Endothelial cell of umbilical vein (primary cell): ENCODE measurements at regions not wholly inside any gene's neighbourhood (a gene's known extent, or its start where the extent isn't known, plus 50 kb on each side); places are given as distances from the start of the nearest gene placed in this dataset.

Experiments used
- BruUV-seq: library from RNA; stranded (reverse); fragments of 400-500 nt; replicated peaks from 2 replicates; lab custom pipeline; 2021; lab: Mats Ljungman, UMichigan
- CTCF ChIA-PET: fragments of 300-600, 350-600 bp; sonication (Branson Sonifier 250); formaldehyde crosslinking; loops from one replicate; lab custom pipeline; 2021; ENCODE audit warnings: antibody characterized with exemption, inconsistent platforms; lab: Charles Lee
- POLR2A ChIA-PET: fragments of 300-600, 350-600 bp; sonication (Branson Sonifier 250); formaldehyde crosslinking; loops from one replicate; lab custom pipeline; 2021; ENCODE audit warnings: antibody characterized with exemption, inconsistent platforms; lab: Charles Lee
- DNase-seq: peaks from one replicate; pipeline ENCODE4 v3.0.0-alpha.2; 2011; ENCODE audit warnings: low read depth, low spot score
- FAIRE-seq: peaks from 2 replicates; lab custom pipeline; 2011; peaks lifted over from hg19 to GRCh38; lab: Jason Lieb, UNC
- H2AFZ ChIP-seq: 2 replicates; pipeline ENCODE4 v1.6.0; 2012; ENCODE audit warnings: low read depth, low read length, control low read depth, inconsistent platforms
- H3K27ac ChIP-seq: 2 replicates; pipeline ENCODE4 v1.5.1; 2011; ENCODE audit warnings: low read depth, mild to moderate bottlenecking, control low read depth, low read length, moderate library complexity; ENCODE audit not compliant: insufficient read depth
- H3K27me3 ChIP-seq, 2 experiments: 2 replicates each; pipeline versions ENCODE4 v1.6.0 to v1.6.1; 2011; ENCODE audit warnings: low read length in 2 of 2, mixed read lengths in 1 of 2; ENCODE audit not compliant: control insufficient read depth in 2 of 2, insufficient read depth in 2 of 2
- H3K36me3 ChIP-seq, 2 experiments: 2 replicates in 1 of 2; 3 replicates in 1 of 2; pipeline ENCODE4 v1.5.1; 2011; ENCODE audit warnings: low read length in 2 of 2, mild to moderate bottlenecking in 1 of 2, moderate library complexity in 1 of 2; ENCODE audit not compliant: control insufficient read depth in 2 of 2, insufficient read depth in 2 of 2; ENCODE audit errors: extremely low read depth in 1 of 2
- H3K4me1 ChIP-seq: 3 replicates; pipeline ENCODE4 v1.5.1; 2011; ENCODE audit warnings: mild to moderate bottlenecking, low read length; ENCODE audit not compliant: control insufficient read depth, insufficient read depth; ENCODE audit errors: extremely low read depth
- H3K4me2 ChIP-seq: 2 replicates; pipeline ENCODE4 v1.6.1; 2011; ENCODE audit warnings: low read length, control low read depth, mixed read lengths; ENCODE audit not compliant: insufficient read depth
- H3K4me3 ChIP-seq, 3 experiments: fragments of 200-600 bp in 1 of 3; sonication (generic), shearing (Covaris generic) in 1 of 3; replicated peaks in 1 of 3; 2 replicates each; pipeline ENCODE4 v1.5.1; 2011 to 2016; ENCODE audit warnings: control low read depth in 3 of 3, low read length in 3 of 3, mild to moderate bottlenecking in 2 of 3, inconsistent platforms in 1 of 3, low read depth in 1 of 3, moderate library complexity in 1 of 3; ENCODE audit not compliant: insufficient read depth in 1 of 3
- H3K79me2 ChIP-seq: 2 replicates; pipeline ENCODE4 v1.6.0; 2012; ENCODE audit warnings: low read length, inconsistent platforms; ENCODE audit not compliant: control insufficient read depth, insufficient read depth
- H3K9ac ChIP-seq: replicated peaks from 2 replicates; pipeline ENCODE3; 2011; ENCODE audit warnings: low read length, control low read depth; ENCODE audit not compliant: insufficient read depth; ENCODE audit errors: extremely low read depth
- H3K9me1 ChIP-seq: replicated peaks from 3 replicates; pipeline ENCODE4 v1.6.0; 2011; ENCODE audit warnings: mild to moderate bottlenecking, low read length; ENCODE audit not compliant: control insufficient read depth, insufficient read depth; ENCODE audit errors: extremely low read depth
- H3K9me3 ChIP-seq: replicated peaks from 2 replicates; pipeline ENCODE4 v1.5.1; 2012; ENCODE audit warnings: low read length, inconsistent platforms; ENCODE audit not compliant: control insufficient read depth, insufficient read depth
- H4K20me1 ChIP-seq: replicated peaks from 2 replicates; pipeline ENCODE3; 2011; ENCODE audit warnings: mild to moderate bottlenecking, low read length; ENCODE audit not compliant: control insufficient read depth, insufficient read depth; ENCODE audit errors: extremely low read depth
- EZH2 ChIP-seq: IDR thresholded peaks from 2 replicates; pipeline ENCODE4 v1.6.1; 2012; ENCODE audit warnings: borderline replicate concordance, low read depth, mild to moderate bottlenecking, moderate library complexity, low read length, inconsistent platforms; ENCODE audit not compliant: severe bottlenecking
- FOS ChIP-seq: IDR thresholded peaks from 2 replicates; pipeline ENCODE4 v1.6.1; 2011; ENCODE audit warnings: mild to moderate bottlenecking, low read length, moderate library complexity, borderline replicate concordance; ENCODE audit not compliant: insufficient read depth
- GATA2 ChIP-seq: IDR thresholded peaks from 2 replicates; pipeline ENCODE4 v1.7.0; 2011; ENCODE audit warnings: low read depth, mild to moderate bottlenecking, moderate library complexity, mixed read lengths, low read length; ENCODE audit not compliant: insufficient read length, insufficient read depth
- JUN ChIP-seq: IDR thresholded peaks from 2 replicates; pipeline ENCODE4 v1.6.1; 2011; ENCODE audit warnings: borderline replicate concordance, low read depth; ENCODE audit not compliant: insufficient read length, insufficient read depth
- MYC ChIP-seq: IDR thresholded peaks from one replicate; pipeline ENCODE4 v1.6.1; 2011; ENCODE audit warnings: mild to moderate bottlenecking, low read depth, low read length
- POLR2A ChIP-seq: IDR thresholded peaks from 2 replicates; pipeline ENCODE4 v1.6.1; 2012; ENCODE audit warnings: low read depth, mild to moderate bottlenecking, control low read depth, low read length
- POLR2AphosphoS5 ChIP-seq: IDR thresholded peaks from 2 replicates; pipeline ENCODE4 v1.6.1; 2012; ENCODE audit warnings: low read depth, mild to moderate bottlenecking, control low read depth, low read length, moderate library complexity; ENCODE audit not compliant: insufficient read depth
- dilution Hi-C: fragments of 300-500 bp; cut with MboI; formaldehyde crosslinking; loops from one replicate; pipeline ENCODE4 v1.15.0; 2019; ENCODE audit warnings: low sequenced_read_pairs; ENCODE audit not compliant: extremely low pct_ligation_motif_present
- intact Hi-C: fragments of 100-400 bp; cut with micrococcal nuclease; formaldehyde crosslinking; loops from one replicate; pipeline ENCODE4 v1.10.0; 2022
- TF ChIP-seq, protein P1 (sequence below): IDR thresholded peaks from 2 replicates; pipeline ENCODE4 v1.6.1; 2011; ENCODE audit not compliant: insufficient read depth, insufficient read length
- TF ChIP-seq, protein P2 (sequence below), 2 donors: IDR thresholded peaks; 1 replicate in 1 of 2; 2 replicates in 1 of 2; pipeline ENCODE4 v1.5.1; 2011; ENCODE audit warnings: low read length in 2 of 2, mild to moderate bottlenecking in 2 of 2, moderate library complexity in 2 of 2, control low read depth in 1 of 2, inconsistent platforms in 1 of 2, low read depth in 1 of 2; ENCODE audit not compliant: insufficient read depth in 1 of 2; ENCODE audit errors: extremely low read depth in 1 of 2

DNA sequence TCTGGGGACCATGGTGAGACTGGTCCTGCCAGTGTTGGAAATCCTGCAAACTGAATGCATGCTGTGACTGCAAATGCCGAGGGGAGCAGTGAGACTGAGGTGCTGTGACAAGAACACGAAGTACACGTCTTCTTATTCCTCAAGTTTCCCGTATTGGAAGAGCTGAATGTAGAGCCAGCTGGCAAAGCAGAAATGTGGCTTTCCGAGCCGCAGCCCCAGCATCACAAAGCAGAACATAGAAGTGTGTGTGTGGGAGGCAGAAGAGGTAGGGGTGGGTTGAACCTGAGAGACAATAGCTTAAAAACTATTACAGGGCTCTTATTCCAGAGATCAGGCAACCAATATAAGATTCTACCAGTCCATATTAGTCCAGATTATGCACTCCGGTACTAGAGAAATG is 98.8 kb downstream of the CARTPT start:
- DNase-seq (no peak), FAIRE-seq (no peak)
- H3K4me3 ChIP-seq: no peak overlapping the region
- TF ChIP-seq EZH2 (no peak), POLR2A (no peak), FOS (no peak), MYC (no peak), GATA2 (no peak)
- TF ChIP-seq, protein P1, sequence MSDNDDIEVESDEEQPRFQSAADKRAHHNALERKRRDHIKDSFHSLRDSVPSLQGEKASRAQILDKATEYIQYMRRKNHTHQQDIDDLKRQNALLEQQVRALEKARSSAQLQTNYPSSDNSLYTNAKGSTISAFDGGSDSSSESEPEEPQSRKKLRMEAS: no peak
- TF ChIP-seq, protein P2, sequence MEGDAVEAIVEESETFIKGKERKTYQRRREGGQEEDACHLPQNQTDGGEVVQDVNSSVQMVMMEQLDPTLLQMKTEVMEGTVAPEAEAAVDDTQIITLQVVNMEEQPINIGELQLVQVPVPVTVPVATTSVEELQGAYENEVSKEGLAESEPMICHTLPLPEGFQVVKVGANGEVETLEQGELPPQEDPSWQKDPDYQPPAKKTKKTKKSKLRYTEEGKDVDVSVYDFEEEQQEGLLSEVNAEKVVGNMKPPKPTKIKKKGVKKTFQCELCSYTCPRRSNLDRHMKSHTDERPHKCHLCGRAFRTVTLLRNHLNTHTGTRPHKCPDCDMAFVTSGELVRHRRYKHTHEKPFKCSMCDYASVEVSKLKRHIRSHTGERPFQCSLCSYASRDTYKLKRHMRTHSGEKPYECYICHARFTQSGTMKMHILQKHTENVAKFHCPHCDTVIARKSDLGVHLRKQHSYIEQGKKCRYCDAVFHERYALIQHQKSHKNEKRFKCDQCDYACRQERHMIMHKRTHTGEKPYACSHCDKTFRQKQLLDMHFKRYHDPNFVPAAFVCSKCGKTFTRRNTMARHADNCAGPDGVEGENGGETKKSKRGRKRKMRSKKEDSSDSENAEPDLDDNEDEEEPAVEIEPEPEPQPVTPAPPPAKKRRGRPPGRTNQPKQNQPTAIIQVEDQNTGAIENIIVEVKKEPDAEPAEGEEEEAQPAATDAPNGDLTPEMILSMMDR (IDR thresholded peaks at IDR 0.05; ENCODE audit: extremely low read depth in 1 of 2, insufficient read depth in 1 of 2, low read depth in 1 of 2, low read length in 2 of 2): no peak
- no peaks in the 10 kb centered on the region for H3K79me2 ChIP-seq
- H2AFZ ChIP-seq: no peak overlapping the region
- H3K4me1 ChIP-seq: no peaks in the 10 kb centered on the region
- no peaks in the 10 kb centered on the region for H4K20me1 ChIP-seq
- H3K27me3 ChIP-seq: peaks cover 2 to 6% of the 10 kb centered on the region in 2 experiments
- POLR2A ChIA-PET: no interaction called here
- H3K9me3 ChIP-seq: no peaks in the 10 kb centered on the region
- no peaks in the 10 kb centered on the region for H3K9me1 ChIP-seq
- intact Hi-C loops: no loop called here
- H3K27ac ChIP-seq: no peak overlapping the region
- BruUV-seq: no TSS peak
- CTCF ChIA-PET: no interaction called here
- dilution Hi-C loops: no loop called here
- H3K36me3 ChIP-seq: no peaks in the 10 kb centered on the region
- no peak overlapping the region for H3K4me2 ChIP-seq
- no peak overlapping the region for H3K9ac ChIP-seq

DNA sequence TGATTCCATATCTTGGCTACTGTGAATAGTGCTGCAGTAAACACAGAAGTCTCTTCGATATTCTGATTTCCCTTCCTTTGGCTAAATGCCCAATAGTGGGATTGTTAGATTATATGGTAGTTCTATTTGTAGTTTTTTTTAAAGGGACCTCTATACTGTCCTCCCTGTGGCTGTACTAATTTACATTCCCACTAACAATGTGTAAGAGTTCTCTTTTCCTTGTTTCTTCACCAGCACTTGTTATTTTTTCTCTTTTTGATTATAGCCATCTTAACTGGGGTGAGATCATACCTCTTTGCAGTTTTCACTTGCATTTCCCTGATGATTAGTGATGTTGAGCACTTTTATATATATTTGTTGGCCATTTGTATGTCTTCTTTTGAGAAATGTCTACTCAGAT is 102.0 kb downstream of the CARTPT start:
- no peaks in the 10 kb centered on the region for H3K9me1 ChIP-seq
- H3K36me3 ChIP-seq: no peaks in the 10 kb centered on the region
- POLR2A ChIA-PET: no interaction called here
- H3K27ac ChIP-seq: no peak overlapping the region
- H3K9ac ChIP-seq: no peak overlapping the region
- dilution Hi-C loops (no loop called here), intact Hi-C loops (no loop called here)
- H4K20me1 ChIP-seq: no peaks in the 10 kb centered on the region
- BruUV-seq: no TSS peak
- H3K4me1 ChIP-seq: no peaks in the 10 kb centered on the region
- no peak overlapping the region for H2AFZ ChIP-seq
- no peak for FAIRE-seq
- CTCF ChIA-PET: no interaction called here
- DNase-seq: no peak
- H3K9me3 ChIP-seq: no peaks in the 10 kb centered on the region
- H3K79me2 ChIP-seq: no peaks in the 10 kb centered on the region
- H3K4me2 ChIP-seq: no peak overlapping the region
- no peak overlapping the region for H3K4me3 ChIP-seq
- TF ChIP-seq GATA2 (no peak), POLR2AphosphoS5 (no peak), EZH2 (no peak), MYC (no peak), POLR2A (no peak), JUN (no peak)
- TF ChIP-seq, protein P2 (IDR thresholded peaks at IDR 0.05; ENCODE audit: extremely low read depth in 1 of 2, insufficient read depth in 1 of 2, low read depth in 1 of 2, low read length in 2 of 2): no peak
- TF ChIP-seq, protein P1: no peak
- peaks cover 0 to 10% of the 10 kb centered on the region in 2 experiments for H3K27me3 ChIP-seq
